COLO829 (cell line): ENCODE measurements at regions not wholly inside any gene's neighbourhood (a gene's known extent, or its start where the extent isn't known, plus 50 kb on each side); places are given as distances from the start of the nearest gene placed in this dataset.

ENCODE experiments used
- DNase-seq: peaks from one replicate; pipeline ENCODE4 v3.0.0; 2012; ENCODE audit warnings: low spot score

DNA sequence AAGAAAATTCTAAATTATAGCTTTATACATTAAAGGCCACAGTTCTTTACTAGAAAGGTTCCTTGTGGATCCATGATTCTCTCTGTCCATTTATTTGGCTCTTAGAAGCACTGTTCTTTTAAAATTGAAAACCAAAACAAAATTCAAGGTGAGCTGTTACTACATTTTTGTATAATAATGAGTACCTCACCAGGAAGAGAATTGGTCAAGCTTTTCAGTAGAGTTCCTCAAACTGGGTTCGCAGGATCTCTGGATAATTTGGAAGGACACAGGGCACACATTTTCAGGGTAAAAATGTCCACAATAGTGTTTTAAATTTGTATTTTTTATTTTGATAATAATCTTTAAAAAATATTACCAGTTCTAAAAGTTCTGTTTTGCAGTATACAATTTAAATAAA, 93.0 kb downstream of the PPP1R3A start:
- DNase-seq, result no peak

DNA sequence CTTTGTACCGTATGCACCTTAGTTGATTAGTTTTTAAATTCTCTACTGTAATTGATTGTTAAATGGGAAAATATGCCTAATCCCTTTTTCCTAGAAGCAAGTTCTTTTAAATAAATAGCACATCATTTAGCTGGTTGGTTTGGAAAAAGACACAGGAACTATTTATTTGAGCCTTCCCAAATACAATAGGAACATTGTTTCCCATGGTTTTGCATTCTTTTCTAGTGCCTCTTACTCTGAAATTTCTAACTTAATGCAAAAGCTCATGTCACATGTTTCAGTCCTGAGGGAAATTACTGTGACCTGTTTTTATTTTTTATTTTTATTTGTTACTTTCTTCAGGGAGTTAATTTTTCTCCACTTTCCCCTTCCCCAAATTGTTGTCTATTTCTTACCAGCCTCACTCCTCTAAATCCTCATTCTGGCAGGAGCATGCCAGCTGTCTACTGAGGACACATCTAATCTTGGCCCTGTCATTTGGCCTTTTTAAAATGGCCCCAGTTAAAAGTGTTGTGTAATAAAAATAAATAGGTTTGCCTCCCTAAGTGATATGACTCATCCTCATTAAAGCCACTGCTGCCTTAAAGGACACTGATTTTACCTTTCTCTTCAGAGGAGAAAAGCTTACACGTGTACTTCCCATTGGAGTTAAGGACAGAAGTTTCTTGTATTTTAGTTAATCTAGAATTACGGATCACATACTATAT, 94.5 kb downstream of the PPP1R3A start:
- DNase-seq, result peak; percentile 58

DNA sequence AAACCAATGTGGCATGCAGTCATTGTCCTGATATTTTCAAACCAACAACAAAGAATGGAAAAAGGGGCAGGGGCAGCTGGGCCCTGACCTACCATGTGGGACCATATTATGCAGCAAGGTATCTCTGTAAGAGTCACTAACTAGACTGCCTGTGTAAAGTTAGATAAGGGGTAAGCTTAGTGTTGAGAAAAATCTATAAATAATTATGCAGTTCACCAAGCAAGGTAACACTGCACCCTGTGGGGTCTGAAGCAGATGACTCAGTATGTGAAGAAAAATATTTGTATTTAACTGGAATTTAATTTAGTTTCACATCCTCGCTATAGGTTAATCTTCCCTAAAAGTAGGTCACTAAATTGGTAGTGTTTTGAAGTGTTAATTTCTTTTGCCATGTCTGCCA, 99.3 kb downstream of the PPP1R3A start:
- no peak for DNase-seq

DNA sequence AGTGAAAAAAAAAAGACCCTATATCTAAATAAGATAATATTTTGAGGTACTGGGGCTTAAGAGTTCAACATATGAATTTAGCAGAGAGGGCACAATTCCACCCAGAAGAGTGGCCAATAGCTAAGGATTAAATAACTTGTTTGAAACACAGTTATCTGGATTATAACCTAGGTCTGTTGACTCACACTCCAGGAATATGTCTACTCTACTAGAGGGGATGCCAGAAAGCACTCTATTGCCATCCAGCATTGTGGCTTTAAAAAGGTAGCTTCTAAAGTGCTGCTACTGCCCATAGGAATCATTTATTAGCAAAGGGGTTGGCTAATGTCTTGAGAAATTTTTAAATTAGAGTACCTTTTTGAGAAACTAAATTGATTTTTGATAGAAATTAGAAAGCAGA, 102.2 kb downstream of the PPP1R3A start:
- DNase-seq, result no peak

DNA sequence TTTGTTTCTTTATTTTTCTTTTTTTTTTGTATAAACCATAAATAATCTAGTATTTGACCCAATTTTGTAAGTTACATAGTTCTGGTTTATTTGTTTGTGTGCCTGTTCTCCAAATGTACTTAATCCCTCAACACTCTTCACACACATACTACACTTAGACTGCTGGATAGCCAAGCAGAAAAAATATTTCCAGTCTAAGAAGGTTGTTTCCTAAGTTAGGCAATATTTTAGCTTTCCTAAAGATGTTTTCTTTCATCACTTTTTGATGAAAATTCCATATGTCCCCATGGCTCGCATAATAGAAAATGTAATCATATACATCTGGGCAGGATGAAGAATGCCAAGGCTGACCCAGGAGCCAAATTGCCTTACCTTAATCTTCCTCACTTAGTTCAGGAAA, 105.3 kb downstream of the PPP1R3A start:
- DNase-seq, result no peak

DNA sequence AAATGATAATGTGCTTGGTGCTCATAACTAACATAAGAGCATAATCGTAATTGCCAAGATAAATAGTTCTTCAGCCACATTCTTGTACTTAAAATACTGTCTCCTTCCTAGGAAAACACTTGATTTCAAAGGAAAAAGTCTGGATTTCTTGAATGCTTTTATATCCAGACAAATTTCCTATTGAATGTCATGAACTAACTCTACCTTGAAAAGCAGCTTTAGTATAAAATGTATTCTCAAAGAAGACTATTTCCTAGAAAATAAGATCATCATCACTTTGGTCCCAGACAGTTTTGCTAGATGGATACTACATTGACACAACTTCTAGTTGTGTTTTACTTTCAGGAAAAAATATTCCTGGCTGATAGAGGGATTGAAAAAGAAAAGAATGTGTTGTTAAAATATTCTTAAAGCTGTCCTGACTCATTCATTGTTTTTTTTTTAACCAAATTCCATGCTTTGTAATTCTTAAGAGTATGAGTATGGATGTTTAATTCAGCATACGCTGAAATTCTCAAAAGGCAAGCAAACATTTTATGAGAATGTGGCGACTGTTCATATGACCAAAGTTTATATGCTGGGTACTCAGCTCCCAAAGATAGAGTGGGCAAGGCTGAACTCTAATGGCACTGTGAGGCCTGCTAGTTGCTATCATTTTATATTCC, 106.1 kb downstream of the PPP1R3A start:
- DNase-seq, result no peak

DNA sequence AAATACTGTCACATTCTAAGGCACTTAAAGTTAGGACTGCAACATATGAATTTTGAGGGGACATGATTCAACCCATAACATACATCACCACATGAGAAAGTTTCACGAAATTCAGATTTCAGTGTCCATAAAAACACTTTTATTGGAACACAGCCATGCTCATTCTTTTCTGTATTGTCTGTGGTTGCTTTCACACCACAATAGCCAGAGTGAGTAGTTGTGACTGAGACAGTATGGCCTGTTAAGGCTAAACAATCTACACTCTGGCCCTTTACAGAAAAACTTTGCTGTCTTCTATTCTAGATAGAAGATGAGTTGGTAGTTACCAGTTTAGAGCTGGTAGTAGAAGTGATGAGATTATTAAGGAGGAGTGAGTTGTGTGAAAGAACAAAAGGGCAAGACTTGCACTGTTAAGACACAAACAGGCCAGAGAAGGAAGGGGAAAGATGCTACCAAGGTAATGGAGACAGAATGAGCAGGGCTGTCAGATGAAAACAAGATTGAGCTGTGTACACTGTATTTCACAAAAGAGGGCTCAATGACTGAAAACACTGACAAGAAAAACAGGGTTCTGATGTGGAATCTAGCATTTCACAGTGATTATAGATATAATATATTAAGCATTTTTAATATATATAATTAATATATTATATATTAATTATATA, 108.6 kb downstream of the PPP1R3A start:
- no peak for DNase-seq

DNA sequence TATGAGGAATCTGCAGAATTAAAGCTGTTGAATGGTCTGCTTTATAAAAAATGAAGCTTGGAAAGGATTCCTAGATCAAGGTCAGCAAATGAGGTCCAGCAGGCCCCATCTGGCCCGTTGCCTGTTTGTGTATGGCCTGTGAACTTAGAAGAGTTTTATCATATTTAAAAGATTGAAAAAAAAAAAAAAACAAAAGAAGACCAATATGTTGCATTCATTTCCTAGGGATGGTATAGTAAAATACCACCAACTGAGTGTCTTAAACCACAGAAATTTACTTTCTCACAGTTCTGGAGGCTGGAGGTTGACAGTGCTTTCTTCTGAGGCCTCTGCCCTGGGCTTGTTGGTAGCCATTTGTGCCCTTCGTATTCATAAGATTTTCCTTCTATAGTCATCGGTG, 109.2 kb downstream of the PPP1R3A start:
- DNase-seq, result no peak

DNA sequence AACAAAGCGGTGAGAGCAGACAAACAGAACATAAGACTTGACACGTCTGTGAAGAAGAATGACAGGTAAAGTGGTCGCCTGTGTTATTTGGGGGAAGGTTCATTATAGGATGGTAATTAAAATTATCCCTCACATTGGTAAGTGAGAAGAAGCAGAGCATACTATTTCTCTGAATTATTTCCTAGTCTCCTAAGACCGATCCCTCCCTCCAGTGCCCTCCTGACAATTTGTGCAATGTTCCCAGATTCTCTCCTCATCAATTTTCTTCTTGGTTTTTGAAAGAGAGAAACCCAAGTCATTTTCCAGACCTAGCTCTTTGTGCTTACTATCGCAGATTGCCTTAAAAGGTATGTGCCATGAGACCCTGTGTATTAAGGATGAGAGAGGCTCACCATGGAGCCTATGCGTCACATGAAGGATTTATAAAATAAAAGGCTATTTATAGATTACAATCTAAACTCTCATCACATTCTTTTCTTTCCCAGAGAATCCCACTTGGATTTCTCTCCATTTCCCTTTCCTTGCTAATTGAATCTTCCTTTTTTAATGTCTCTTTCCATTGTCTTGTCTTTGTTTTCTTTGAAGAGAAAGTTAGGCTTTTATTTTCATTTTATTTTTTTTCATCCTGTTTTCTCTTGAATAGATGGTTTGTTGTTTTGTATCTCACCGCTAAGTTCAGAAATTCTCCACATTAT, 112.0 kb downstream of the PPP1R3A start:
- no peak for DNase-seq

DNA sequence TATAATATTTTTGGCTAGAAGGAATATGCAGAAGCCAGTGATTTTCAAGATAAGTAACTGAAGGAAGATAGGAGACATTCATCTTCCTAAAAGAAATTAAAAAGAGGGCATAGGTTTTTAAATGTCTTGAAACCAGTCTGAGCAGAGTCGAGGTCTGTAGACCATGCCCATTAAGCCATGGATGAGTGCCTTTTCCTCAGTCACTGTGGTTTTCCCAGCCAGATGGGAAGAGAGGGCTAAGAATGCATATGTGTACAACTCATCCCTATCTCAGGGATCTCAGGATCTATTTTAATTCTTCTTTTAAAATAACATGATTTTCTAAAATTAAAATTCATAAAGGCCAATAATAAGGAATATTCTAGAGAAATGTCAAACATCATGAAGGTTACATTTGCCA, 112.8 kb downstream of the PPP1R3A start:
- no peak for DNase-seq

DNA sequence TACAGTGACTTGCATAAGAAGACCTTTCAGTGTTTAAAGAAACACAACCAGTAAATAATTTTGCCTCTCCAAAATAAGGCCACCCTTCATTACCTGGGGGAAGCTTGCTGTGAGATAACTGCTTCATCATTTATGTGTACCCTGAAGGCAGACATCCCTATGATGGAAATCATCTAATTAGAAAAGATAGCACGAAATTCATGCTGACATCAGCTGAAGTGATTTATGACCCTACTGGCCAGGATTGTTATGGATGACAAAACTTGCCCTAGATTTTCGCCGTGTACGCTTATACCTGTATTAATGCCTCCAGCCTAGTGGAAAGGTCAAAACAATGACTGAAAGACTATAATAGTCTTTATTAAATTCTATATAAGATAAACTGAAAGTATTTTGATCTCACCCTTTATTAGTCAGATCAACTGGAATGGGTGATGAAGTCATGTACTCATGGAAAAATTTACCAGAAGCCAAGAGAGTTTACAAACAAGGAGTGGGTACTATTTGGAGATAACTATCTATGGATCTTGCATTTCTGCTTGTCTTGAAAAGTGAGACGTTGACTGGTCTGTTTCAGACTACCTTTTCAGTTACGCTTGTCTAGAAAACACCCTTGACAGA, 114.2 kb downstream of the PPP1R3A start:
- DNase-seq, result no peak

DNA sequence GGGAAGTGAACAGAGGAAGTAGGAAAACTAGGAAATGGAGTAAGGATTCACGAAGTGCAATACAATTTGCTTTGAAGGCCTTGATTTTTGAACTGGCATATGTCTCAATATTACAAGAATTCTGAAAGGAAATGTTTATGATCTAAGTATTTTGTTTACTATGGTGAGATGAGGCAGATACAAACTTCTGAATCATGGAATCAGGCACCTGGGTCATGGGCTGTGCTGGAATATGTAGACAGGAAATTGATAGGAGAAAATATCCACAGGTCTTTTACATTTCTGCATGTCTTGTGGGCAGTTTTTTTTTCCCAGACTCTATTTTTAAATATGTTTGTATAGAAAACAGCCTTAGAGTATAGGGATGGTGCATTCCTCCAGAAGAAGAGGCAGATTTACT, 117.1 kb downstream of the PPP1R3A start:
- no peak for DNase-seq

DNA sequence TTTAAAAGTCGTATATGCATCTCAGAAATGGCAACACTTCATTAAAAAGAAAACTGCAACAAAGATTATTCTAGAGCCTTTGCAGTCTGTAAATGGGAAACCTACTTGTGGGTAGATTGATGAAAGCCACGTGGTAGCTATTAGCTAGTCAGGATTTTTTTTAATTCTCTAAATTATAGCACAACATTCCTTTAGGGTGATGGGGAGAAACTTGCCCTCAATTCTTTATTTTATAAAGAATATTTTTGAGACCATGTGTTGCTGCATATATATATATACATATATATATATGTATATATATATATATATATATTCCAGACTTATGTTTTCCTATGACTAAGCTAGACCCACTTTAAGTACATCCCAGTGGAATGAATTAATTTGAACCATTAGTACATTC, 118.0 kb downstream of the PPP1R3A start:
- no peak for DNase-seq

DNA sequence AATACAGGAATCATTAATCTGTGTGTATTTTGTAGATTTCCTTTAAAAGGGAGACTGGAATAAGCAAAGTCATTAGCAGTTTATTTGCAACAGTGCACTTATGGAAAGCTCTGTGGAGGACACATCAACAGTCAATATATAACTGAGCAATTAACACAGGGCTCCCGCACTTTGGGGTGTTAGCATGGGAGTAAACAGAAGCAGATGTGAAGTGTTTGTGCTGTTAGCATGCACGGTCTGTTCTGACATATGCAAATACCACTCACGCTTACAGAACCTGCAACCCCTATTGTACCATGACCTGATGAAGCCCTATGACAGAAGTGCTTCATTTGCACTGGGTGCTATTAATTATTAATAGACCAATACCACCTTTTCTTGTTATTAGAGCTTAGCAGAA, 118.9 kb downstream of the PPP1R3A start:
- no peak for DNase-seq

DNA sequence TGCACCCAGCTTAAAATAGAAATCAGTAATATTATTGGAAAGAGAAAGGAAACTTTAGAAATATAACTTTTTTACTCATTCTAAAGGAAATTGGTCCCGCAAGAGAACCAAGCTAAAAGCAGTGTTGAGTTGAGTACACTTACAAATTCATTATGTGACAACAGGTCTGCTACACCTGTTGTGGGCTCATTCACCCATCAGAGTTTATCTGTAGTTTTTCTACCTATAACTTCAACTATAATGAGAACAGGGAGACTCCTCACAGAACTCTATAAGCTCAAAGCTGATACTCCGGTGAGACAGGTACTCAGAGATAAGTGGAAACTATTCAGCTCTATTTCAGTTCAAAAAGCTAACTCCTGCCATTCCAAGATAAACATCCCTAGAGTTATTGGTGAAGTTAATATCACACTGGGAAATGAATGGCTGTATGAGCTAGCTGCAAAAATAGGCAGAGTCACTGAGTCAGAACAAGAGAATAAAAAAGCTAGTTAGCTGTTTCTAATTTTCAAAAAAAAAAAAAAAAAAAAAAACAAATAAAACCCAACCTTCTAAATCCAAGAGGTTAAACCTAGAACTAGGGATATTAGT, 121.3 kb downstream of the PPP1R3A start:
- DNase-seq, result no peak

DNA sequence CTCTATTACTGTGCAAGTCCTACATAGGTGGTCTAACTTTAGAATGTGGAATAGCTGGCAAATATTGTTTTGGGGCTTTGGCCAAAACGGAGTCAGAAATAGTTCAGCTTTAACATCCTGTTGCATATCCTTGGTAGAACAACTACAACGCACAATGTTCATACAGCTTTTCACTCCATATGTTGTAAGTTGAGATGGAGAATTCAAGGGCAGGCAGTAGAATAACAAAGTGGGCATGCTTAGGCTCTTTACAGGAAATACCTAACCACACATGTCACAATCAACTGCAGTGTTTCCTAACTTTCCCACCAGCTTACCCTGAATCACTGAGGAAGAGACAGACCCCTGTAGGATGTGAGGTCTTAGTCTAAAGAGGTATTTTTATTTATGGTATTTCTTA, 122.3 kb downstream of the PPP1R3A start:
- DNase-seq, result no peak

DNA sequence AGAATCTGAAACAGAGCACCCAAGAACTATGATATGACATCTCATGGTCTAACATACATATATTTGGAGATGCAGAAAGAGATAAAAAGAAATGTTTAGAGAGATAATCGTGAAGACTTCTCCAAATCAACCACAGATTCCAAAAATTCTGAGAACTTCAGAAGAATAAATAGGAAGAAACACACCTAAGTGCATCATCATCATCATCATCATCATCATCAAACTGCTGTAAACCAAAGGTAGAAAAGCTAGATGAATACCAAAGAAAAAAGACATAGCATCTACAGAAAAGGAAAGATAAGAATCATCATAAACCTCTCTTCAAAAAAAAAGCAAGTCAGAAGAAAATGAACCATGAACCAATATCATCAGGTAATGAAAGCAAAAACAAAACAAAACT, 124.2 kb downstream of the PPP1R3A start:
- DNase-seq, result no peak

DNA sequence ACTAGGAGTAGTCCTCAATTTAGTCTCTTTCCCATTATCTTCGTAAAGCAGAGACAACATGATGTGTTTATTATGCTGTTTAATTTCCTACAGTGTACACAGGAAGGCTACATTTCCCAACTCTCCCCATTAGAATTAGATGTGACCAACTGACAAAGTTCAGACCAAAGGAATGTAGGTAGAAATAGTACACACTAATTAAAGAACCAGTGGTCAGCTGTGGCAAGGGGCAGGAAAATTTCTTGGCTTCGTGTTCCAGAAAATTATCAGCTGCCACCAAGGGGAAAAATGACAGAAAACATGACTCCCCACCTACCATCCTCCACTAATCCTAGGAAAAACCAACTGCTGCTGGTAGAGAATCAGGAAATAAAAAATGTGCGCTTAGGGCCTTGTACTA, 125.6 kb downstream of the PPP1R3A start:
- DNase-seq, result no peak

DNA sequence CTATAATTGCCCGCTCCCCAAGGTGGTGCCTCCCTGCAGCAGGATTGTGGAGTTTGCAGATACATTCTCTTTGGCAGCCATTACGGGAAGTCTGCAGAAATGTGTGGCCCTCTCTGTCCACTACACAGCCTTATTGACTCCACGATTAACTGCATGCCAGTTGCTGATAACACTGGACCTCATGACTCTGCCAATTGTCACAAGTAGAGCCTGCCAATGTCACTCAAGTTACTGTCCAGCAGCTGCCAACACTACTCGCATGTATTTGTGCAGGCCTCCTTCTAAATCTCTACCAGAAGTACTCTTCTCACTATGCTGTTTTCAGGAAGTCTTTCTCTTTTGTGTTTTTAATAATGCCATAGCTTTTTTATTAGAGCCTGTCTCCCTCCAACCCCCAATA, 128.8 kb downstream of the PPP1R3A start:
- DNase-seq, result no peak

DNA sequence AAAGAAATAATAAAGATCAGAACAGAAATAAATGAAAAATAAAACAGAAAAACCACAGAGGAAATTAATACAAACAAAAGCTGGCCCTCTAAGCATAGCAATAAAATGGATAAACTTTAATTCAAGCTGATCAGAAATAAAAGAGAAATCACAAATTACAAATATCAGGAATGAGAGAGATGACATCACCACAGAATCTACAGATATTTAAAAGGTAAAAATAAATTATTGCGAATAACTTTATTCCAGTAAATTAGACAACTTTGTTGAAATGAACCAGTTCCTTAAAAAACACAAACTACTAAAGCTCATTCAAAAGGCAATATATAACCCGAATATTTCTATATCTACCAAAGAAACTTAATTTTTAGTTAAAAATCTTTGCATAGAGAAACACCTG, 131.7 kb downstream of the PPP1R3A start:
- DNase-seq, result no peak

DNA sequence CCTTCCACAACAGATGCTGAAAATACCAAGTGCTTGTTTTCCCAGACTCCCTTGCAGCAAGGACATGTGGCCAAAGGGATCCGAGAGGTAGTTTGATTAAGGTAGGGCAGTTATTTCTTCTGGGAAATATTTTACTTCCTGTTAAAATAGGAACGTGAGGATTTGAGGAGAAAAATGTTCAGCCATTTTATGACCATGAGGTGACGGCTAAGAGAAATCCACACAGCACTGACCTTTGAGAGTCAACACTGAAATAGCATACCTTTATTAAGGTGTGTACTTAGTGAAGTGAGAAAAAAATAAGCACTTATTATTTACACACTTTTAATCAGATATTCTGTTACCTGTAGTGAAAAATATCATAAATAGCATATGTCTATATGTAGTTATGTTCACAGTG, 133.9 kb downstream of the PPP1R3A start:
- no peak for DNase-seq

DNA sequence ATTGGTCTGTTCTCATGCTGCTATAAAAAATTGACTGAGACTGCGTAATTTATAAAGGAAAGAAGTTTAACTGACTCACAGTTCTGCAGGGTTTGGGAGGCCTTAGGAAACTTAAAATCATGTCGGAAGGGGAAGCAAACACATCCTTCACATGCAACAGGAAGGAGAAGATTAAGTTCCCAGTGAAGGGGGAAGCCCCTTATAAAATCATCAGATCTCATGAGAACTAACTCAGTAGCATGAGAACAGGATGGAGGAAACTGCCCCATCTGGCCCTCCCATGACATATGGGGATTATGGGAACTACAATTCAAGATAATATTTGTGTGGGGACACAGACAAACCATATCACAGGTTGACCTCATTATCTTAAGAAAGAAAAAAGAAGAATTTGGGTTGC, 134.5 kb downstream of the PPP1R3A start:
- DNase-seq, result no peak
